ENCODE measurements at regions not wholly inside any gene's neighbourhood (a gene's known extent, or its start where the extent isn't known, plus 50 kb on each side); places are given as distances from the start of the nearest gene placed in this dataset.
A peak's percentile ranks its signal among the peaks of the same experiment; 100 is the strongest.

DNA sequence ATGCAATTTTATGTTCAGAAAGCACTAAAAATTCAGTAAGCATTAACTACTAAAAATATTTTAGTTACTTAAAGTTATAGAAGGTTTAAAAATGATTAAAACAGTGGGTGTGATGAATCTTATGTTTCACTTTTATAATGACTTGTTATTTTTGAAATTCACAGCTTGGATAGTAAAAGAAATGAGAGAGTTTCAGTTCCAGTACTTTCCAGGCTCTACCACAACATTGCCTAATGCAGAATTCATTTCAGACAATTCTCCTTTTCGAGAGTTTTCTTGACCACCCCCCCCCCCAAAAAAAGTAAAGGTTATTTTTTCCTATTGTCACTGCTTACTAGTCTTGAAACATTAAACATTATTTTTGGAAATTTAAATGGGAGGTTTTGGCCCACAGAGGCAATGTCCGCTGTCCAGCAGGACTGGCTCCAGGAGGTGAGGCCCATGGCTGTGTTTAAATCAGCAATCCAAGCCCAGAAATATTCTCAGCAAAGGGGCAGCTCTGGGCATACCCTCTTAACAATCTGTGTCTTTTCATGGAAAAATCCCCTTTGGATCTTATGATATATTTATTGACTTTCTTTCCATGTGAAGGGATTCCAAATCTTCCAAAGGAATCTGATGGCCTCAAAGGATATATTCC is 519.9 kb downstream of the MAFB start:
- DNase-seq (ENCODE audit: low read depth): no peak

DNA sequence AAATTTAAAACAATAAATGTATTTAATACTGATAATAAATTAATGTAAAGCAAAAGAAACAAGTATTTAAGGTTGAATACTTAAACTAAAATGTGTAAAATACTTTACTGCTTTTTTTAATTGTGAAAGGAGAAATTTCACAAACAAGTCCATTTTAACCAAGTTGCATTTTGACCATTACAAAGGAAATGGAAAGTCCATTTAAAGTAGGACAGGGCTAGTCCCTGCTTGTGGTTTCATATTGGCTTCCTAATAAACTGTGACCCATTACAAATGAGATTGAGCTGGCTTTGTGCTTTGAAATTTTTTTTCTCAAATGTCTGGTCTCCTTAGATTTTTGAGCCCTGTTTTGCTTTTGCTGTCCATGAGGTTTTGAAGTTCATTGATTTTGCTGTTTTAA is 527.6 kb downstream of the MAFB start:
- DNase-seq (ENCODE audit: low read depth): no peak

DNA sequence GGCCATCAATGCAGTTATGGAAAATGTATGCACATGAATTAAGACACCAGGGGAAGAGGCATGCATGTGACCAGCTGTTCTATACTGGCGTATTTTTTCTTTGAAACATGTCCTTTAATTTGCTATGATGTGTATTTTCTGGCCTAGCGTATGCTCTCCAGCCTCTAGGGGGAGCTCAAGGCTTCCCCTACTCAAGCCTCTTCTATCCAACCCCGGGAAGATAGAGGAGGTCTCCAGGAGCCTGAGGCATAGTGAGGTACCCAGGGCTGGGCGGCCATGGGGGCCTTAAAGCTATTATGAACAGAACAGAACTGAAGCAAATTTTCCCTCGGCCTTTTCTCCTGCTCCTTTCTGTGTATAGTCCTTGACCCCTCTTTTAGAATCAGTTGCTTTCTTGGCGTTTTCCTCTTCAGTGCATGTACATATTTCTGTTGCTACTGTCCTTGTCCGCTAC is 528.9 kb downstream of the MAFB start:
- DNase-seq (ENCODE audit: low read depth): peak; percentile 74

DNA sequence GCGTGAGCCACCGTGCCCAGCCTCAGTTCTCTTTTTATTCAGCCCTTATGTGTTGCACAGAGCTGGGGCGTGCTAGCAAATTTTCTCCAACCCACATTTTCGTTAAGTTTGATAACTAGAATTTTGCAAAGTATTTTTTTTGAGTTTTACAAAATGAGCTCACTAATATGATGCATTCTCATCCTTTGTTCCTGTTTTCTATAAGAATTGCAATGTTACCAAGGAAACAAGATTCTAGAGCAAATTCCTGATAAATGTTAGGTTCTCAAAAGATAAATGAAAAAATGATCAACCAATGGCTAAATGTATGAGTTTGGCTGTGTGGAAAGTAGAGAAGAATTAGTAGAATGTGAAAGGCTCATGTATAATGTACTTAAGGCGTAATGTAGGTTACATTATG is 529.8 kb downstream of the MAFB start:
- DNase-seq (ENCODE audit: low read depth): no peak

DNA sequence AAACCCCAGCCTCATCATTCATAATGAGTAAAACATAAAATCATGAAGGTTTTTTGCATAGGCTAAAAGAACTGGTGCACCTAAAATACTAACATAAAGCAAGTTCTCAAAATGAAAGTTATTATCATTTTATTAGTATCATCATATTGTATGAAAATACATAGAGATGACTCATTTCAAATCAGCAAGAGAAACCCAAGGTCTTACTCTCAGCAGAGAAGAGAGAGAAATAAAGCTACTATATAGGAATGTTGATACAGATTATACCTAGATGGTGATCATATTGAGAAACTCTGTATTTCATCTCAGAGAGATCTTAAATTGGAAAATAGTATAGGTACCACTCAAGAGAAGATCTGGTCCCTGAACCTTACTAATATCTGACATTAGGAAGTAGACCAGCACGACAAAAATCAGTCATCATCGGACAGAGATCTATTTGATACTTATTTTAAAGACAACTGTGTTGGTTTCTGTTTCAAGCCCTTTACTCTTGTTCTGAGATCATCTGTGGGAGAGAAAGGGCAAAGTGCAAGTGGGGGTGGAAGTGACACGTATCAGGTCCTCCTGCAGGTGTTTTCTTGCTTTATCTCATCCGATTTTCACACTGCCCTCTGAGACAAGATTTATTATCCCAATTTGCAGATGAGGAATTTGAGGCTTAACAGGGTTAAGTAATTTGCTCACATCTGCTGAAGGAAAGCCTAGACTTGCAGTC is 532.3 kb downstream of the MAFB start:
- no peak for DNase-seq (ENCODE audit: low read depth)

DNA sequence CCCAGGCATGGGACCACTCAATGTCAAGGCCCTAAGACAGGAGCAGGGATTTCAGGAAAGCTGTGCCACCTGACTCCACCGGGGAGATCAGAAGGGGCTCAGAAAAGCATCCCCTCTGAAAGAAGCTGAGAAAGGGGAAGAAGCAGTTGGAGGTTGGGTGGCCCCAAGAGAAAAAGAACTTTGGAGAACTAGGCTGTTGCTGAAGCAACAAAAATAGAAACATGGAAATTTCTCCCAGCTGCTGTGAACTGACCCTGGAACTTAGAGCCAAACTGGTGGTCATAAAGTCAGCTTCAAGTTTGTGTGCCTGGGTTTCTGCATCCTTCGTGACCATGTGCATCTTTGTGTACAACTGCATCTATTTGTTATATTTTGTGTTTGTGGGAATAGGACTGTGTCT is 534.5 kb downstream of the MAFB start:
- DNase-seq (ENCODE audit: low read depth): no peak

DNA sequence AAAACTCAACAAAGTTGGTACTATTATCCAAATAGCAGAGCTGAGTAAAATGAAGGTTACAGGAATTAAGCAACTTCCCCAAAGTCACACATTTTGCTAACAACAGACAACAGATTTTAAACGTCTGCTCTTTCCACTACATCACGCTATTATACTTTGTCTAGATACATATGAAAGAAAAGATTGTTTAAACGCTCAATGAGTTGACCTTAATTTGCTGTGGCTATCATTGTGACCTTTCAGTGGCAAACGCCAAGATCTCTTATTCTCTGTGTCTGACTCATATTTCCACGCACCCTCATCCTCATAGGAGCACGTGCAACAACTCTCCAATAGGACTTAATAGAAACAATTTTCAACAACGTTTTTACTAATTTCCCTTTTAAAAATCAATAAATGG is 540.1 kb downstream of the MAFB start:
- no peak for DNase-seq (ENCODE audit: low read depth)

DNA sequence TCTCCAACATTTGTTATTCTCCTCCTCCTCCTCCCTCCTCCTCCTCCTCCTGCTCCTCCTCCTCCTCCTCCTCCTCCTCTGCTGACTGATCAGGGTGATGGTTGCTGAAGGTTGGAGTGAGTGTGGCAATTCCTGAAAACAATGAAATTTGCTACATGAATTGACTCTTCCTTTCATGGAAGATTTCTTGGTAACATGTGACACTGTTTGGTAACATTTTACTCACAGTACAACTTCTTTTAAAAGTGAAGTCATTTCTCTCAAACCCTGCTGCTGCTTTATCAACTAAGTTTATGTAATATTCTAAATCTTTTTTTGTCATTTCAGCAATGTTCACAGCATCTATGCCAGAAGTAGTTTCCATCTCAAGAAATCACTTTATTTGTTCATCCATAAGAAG is 543.0 kb downstream of the MAFB start:
- no peak for DNase-seq (ENCODE audit: low read depth)

DNA sequence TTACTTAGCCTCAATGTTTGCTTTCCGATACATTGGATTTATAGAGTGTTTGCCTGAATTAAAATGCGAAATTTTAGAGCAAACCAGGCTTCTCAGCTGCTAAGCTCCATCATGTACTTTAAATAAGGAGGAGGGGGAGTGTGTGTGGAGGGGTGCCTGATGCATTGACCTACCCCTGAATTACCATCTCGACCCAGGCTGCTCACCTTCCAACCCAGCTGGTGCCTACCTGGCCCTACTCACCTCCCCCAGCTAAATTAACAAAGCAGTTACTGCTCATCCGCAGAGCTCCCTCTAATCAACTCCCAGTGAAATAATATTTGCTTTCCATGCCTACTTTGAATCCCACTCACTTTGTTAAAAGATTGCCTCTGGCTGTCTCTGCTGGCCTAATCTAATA is 544.5 kb downstream of the MAFB start:
- DNase-seq (ENCODE audit: low read depth): no peak

DNA sequence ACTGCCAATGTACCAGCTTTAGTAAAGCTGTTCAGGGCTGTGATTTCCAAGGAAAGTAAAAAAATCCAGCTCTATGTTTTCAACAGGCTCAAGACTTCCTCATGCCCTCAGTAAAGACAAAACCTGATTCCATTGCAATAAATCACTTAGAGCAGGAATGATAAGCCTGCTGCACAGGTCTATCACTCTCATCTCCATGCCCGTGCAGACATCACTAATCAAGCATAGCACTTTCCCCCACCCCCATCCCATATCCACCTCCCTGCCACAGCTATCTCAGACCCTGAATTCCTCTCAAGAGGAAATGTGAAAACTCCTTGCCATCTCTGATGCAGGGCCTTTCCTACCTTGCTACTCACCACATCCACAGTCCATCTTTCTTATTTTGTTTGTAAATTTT is 554.9 kb downstream of the MAFB start:
- DNase-seq (ENCODE audit: low read depth): no peak

DNA sequence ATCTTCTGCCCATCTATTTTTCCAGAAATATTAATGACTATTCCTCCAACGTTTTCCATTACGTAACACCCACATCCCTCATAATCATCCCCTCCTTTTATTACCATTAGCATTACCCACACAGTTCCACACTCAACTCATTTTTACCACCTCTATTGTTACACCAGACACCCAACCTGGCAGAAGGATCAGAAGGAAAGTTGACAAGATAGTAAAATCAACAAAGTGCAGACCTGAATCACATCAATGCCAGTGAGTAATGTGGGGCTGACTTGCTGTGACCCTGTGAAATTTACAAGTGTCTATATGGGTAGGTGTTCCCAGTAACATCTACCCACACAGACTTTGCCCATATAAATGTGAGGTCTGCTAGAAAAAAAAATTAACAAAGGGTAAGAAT is 568.2 kb downstream of the MAFB start:
- no peak for DNase-seq (ENCODE audit: low read depth)

DNA sequence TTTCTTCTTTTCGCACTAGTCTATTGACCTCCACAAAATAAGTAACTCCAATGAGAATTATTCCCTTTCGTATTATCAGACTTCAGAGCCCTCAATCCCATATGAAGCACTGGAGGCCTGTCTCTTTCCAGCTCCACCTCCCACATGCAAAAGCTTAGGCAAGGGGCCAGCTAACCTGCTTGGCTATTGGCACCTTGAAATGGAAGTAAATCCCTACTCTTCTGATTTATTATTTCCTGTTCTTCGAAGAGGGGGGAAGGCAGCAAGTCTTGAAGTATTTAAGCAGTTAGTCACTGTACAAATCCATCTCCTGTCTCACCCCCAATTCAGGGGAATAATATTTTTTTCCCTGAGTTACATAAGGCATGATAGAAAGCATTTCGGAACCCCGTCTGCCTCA is 577.8 kb downstream of the MAFB start:
- peak; percentile 46 for DNase-seq (ENCODE audit: low read depth)

DNA sequence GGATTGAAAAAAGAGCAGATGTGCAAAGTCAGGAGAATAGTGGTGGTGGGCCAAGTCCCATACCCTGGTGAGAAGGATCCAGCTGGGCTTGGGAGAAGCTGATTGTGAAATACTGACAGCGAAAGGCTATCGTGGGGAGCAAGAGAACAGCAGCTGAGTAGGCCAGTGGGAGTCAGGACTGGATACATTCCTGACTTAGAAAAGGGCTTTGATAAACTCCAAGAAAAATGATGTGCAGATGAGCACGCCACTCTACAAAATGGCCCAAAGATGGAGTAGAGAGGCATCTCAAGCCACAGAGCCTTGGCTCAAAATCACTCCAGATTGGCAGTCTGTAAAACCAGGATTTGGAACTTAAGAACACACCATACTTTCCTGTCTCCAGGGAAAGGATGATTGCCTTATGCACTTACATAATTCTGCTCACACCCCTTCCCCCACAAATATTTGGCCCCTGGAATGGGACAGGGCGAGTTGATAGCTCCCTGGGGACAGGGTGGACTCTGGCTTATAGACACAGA is 578.7 kb downstream of the MAFB start:
- DNase-seq (ENCODE audit: low read depth): no peak

DNA sequence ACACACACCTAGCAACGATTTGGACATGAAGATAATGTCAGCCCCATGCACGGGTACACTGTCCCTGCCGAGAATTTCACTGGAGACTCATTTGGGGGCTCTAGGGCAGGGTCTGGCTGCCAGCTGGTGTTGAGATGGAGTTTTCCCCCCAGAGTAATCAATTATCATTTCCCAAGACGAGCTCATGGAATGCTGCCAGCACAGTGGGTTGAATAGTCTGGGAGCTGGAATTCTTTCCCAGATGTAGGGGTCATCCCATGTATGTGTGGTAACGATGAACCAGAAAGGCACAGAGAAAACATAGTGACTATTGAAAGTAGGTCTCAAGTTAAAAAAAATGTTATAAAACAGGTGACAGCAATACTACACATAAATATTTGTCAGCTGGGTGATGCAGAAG is 579.9 kb downstream of the MAFB start:
- DNase-seq (ENCODE audit: low read depth): no peak

DNA sequence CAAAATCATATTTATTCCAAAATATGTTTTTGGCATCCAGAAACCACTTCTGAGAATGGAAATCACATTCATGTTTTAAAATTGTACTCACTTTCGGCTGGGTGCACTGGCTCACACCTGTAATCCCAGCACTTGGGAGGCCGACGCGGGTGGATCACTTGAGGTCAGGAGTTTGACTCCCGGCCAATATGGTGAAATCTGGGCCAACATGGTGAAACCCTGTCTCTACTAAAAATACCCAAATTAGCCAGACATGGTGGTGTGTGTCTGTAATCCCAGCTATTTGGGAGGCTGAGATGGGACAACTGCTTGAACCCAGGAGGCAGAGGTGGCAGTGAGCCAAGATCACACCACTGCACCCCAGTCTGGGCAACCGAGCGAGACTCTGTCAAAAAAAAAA is 580.7 kb downstream of the MAFB start:
- no peak for DNase-seq (ENCODE audit: low read depth)

DNA sequence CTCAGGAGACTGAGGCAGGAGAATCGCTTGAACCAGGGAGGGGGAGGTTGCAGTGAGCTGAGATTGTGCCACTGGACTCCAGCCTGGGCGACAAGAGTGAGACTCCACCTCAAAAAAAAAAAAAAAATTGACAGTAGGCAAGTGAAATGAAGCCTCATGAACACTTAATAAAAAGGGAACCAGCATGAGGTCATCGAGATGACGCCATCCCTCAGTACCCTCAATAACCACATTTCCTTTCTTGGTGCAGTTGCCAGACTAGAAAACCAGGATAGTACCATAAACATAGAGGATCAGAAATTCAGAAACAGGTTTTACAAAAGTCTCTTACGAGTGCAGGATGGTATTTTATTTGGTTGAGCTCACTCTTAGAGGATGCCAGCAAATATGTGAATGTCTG is 584.1 kb downstream of the MAFB start:
- peak; percentile 43 for DNase-seq (ENCODE audit: low read depth)

DNA sequence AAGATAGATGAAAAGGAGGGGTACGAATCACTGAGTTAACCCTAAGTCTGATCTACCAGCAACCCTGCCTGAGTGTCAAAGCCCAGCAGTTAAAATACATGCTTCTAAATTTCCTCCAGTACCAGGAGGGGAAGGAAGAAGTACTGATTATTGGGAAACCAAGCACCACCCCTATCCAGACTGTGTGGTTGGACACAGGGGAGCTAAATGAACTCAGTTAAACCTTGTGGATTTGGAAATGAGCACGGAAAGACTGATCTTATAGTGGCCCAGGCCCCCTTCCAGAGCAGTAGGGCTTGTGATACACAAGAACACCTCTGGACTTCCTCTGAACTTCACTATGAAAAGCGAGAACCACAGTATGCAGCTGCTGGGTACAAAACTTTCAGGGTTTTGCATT is 585.6 kb downstream of the MAFB start:
- DNase-seq (ENCODE audit: low read depth): no peak

DNA sequence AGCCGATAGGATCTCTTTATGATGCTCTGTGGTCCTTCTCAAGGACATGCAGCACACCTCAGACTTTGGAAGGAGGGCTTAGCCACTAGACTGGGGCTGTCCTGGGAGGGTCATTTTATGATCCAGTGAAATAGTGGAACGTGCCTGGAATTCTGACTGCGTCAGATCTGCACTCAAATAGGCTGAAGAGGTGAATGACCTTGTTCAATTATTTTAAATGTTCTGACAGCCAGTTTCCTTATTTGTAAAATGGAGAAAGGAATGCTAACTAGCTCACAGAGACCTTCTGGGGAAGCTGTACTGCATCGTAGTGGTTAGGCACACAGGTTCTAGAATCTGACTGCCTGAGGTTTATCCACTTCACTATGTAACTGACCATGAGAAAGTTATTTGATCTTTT is 587.5 kb downstream of the MAFB start:
- DNase-seq (ENCODE audit: low read depth): no peak

DNA sequence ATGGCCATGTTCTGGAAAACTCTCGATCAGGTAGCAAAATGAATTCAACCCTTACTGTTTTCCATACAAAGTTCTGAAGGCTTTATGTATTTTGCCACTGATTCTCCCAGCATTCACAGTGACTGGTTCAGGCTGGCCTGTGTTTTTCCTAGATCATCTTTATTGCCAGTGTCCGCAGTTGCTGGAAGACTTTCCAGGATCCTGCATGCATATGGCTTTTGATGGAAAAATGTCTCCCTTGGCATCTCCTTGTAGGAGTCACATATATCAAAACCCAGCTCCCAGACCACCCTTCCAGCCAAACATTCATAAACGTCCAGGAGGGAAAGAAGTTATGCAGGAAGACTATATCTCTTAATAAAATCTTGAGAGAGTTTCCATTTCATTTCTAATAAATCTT is 588.8 kb downstream of the MAFB start:
- no peak for DNase-seq (ENCODE audit: low read depth)

DNA sequence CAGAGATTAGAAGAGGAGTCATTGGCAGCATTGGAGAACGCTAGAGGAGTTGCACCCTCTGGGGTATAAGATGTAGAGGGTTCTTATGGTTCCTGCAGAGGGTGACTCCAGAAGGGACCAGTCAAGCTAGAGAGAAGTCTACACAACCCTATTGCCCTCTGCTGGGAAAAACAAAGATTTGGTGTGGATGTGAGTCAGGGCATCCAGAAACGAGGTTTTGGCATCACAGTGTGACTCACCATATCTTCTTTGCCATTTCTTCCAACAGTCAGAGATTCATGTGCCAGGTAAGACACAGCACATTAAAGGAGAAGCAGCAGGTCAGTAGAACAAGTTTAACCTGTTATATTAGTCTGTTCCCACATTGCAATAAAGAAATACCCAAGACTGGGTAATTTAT is 598.8 kb downstream of the MAFB start:
- DNase-seq (ENCODE audit: low read depth): peak; percentile 57

DNA sequence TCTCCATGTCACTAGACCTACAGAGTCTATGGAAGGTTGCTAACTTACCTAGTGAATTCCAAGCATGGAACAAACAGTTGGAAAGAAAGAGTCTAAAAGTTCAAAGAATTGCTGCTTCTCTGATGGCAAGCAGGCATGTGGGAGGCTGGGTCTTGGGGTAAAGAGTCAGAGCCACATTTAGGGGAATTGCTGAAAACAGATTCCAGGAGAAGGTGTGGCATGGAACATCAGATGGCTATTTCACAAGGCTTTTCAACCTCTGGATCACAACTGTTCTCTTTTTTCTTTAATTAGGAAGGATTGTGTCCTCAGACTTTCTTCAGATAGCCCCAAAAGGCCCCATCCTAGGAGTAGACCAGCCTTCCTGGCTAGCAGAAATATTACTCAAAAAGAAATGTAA is 601.5 kb downstream of the MAFB start:
- no peak for DNase-seq (ENCODE audit: low read depth)

DNA sequence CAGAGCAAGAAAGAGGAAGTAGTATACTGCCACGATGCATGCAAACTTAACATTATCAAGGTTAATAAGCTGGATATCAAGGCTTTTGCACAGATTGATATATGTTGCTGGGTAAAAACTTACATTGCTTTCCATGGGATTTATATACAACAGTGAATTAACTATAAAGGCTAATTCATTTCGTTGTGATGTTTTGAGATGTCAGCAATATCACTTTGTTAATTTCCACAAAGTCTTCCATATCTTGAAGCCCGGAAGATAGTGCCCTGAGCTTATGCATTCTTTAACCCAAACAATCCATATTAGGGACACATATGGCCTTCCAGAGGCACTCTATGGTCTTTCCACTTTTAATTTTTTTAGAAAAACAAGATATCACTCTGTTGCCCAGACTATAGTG is 603.5 kb downstream of the MAFB start:
- DNase-seq (ENCODE audit: low read depth): no peak

DNA sequence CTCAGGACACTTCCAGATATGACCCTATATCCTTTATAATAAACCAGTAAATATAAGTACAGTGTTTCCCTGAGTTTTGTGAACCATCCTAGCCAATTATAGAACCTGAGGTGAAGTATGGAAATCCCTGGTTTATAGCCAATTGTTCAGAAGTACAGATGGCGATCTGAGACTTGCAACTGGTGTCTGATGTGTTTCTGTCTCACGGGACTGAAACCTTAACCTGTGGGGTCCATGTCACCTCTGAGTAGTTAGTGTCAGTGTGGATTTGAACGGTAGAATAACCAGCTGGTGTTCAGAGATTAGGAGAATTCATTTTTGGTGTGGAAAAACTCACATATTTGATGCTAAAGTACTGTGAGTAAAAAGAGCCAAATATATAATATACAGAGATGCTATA is 606.6 kb downstream of the MAFB start:
- no peak for DNase-seq (ENCODE audit: low read depth)

DNA sequence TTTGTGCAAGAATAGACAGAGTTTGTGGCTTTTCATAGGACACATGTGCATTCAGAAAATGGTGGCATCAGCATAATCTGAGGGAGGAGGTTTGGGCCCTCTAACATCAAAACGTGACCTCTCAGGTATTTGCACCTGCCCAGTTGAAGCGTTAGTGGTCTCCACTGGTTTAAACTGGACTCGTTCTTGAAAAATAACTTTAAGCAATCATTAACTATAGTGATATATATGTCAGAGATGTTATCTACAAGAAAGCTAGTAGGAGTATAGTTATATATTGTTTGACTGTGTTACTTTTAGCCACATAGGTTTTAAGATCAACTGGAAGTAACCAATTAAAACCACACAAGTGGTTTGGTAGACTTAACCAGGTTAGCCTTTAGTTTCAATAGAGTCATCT is 607.4 kb downstream of the MAFB start:
- DNase-seq (ENCODE audit: low read depth): no peak
